SU-DHL-6 (cell line): ENCODE measurements at regions not wholly inside any gene's neighbourhood (a gene's known extent, or its start where the extent isn't known, plus 50 kb on each side); places are given as distances from the start of the nearest gene placed in this dataset.

Source experiments
- H2AFZ ChIP-seq: fragments of 200-600 bp; sonication (generic); 2 replicates; pipeline ENCODE4 v1.6.1; 2014; ENCODE audit warnings: low read depth, mild to moderate bottlenecking, moderate library complexity, mixed read lengths, antibody characterized with exemption, low read length; ENCODE audit not compliant: severe bottlenecking
- H3F3A ChIP-seq: fragments of 200-600 bp; shearing (Covaris generic); 2 replicates; pipeline ENCODE4 v1.6.0; 2016; ENCODE audit warnings: antibody characterized with exemption, mild to moderate bottlenecking; ENCODE audit not compliant: insufficient read depth
- H3K27ac ChIP-seq: fragments of 200-600 bp; sonication (generic); 2 replicates; pipeline ENCODE4 v1.5.1; 2016; ENCODE audit warnings: low read depth, mild to moderate bottlenecking, low read length, moderate library complexity, mixed read lengths
- H3K27me3 ChIP-seq: fragments of 200-600 bp; sonication (generic), shearing (Covaris generic); 2 replicates; pipeline ENCODE4 v1.6.0; 2014; ENCODE audit warnings: mild to moderate bottlenecking, low read length
- H3K36me3 ChIP-seq: fragments of 200-600 bp; sonication (generic); 2 replicates; pipeline ENCODE4 v1.6.1; 2014; ENCODE audit warnings: mild to moderate bottlenecking, low read length, mixed read lengths
- H3K4me2 ChIP-seq: fragments of 300-600, 200-600 bp; shearing (Covaris generic), sonication (generic); 2 replicates; pipeline ENCODE4 v1.6.0; 2014; ENCODE audit warnings: low read length, low read depth, mild to moderate bottlenecking; ENCODE audit not compliant: poor library complexity, severe bottlenecking
- H3K4me3 ChIP-seq: fragments of 200-600 bp; sonication (generic); 2 replicates; pipeline ENCODE4 v1.5.1; 2014; ENCODE audit warnings: antibody characterized with exemption, low read length, mild to moderate bottlenecking, mixed read lengths; ENCODE audit not compliant: insufficient read depth, poor library complexity, severe bottlenecking
- H3K79me2 ChIP-seq: fragments of 200-600 bp; sonication (generic); 2 replicates; pipeline ENCODE4 v1.6.1; 2014; ENCODE audit warnings: mild to moderate bottlenecking, low read length, moderate library complexity; ENCODE audit not compliant: insufficient read depth
- H3K9ac ChIP-seq: fragments of 200-600 bp; sonication (generic); 2 replicates; pipeline ENCODE4 v1.7.0; 2014; ENCODE audit warnings: mild to moderate bottlenecking, low read length
- H3K9me2 ChIP-seq: fragments of 200-600 bp; sonication (generic); replicated peaks from 2 replicates; pipeline ENCODE4 v1.6.1; 2014; ENCODE audit warnings: low read length; ENCODE audit not compliant: insufficient read depth
- H3K9me3 ChIP-seq: fragments of 200-600 bp; sonication (generic); 2 replicates; pipeline ENCODE4 v1.6.1; 2014; ENCODE audit warnings: low read length, mixed read lengths; ENCODE audit not compliant: insufficient read depth
- H4K20me1 ChIP-seq: fragments of 200-600 bp; sonication (generic); 2 replicates; pipeline ENCODE4 v1.6.1; 2014; ENCODE audit warnings: low read depth, mild to moderate bottlenecking, antibody characterized with exemption, low read length, moderate library complexity, mixed read lengths
- CTCF ChIP-seq: fragments of 200-600 bp; sonication (generic); IDR thresholded peaks from one replicate; pipeline ENCODE4 v1.5.1; 2017; ENCODE audit warnings: antibody characterized with exemption, mild to moderate bottlenecking, low read length, moderate library complexity; ENCODE audit not compliant: insufficient read depth, poor library complexity, severe bottlenecking
- EZH2phosphoT487 ChIP-seq: fragments of 200-600 bp; sonication (generic), shearing (Covaris generic); conservative IDR thresholded peaks from 2 replicates; pipeline ENCODE4 v1.6.1; 2018; ENCODE audit warnings: mild to moderate bottlenecking, antibody characterized with exemption, low read length, moderate library complexity, mixed read lengths

GRCh38 chr9:4933177-4933576 is 51.9 kb upstream of the JAK2 start:
- H3F3A ChIP-seq = no peaks in the 10 kb centered on the region
- H3K4me3 ChIP-seq = no peak overlapping the region
- H3K9me3 ChIP-seq = no peaks in the 10 kb centered on the region
- H3K36me3 ChIP-seq = no peaks in the 10 kb centered on the region
- no peak for TF ChIP-seq CTCF
- no peak for TF ChIP-seq EZH2phosphoT487
- no peaks in the 10 kb centered on the region for H3K79me2 ChIP-seq
- H3K9ac ChIP-seq = no peak overlapping the region
- no peak overlapping the region for H3K27ac ChIP-seq
- H3K4me2 ChIP-seq = no peak overlapping the region
- no peaks in the 10 kb centered on the region for H3K27me3 ChIP-seq
- H3K9me2 ChIP-seq = no peaks in the 10 kb centered on the region
- H4K20me1 ChIP-seq = no peaks in the 10 kb centered on the region
- no peak overlapping the region for H2AFZ ChIP-seq

GRCh38 chr9:4933861-4934260 is 51.2 kb upstream of the JAK2 start:
- Histone ChIP-seq H3K27me3 (no peaks in the 10 kb centered on the region), H4K20me1 (no peaks in the 10 kb centered on the region), H3K9me3 (no peaks in the 10 kb centered on the region), H3K79me2 (no peaks in the 10 kb centered on the region), H3K27ac (no peak overlapping the region), H3K4me3 (no peak overlapping the region), H3K9ac (no peak overlapping the region), H3K4me2 (no peak overlapping the region), H3K36me3 (no peaks in the 10 kb centered on the region), H3K9me2 (no peaks in the 10 kb centered on the region), H3F3A (no peaks in the 10 kb centered on the region), H2AFZ (no peak overlapping the region)
- TF ChIP-seq CTCF = no peak
- no peak for TF ChIP-seq EZH2phosphoT487

- Histone ChIP-seq H3F3A (no peaks in the 10 kb centered on the region), H3K27me3 (no peaks in the 10 kb centered on the region), H3K79me2 (no peaks in the 10 kb centered on the region), H3K9me3 (no peaks in the 10 kb centered on the region), H3K4me3 (no peak overlapping the region), H3K9me2 (no peaks in the 10 kb centered on the region), H3K27ac (no peak overlapping the region), H2AFZ (no peak overlapping the region), H3K9ac (no peak overlapping the region), H3K36me3 (no peaks in the 10 kb centered on the region), H3K4me2 (no peak overlapping the region), H4K20me1 (no peaks in the 10 kb centered on the region)
- TF ChIP-seq EZH2phosphoT487 (no peak), CTCF (no peak)
Measured at GRCh38 chr9:4935001-4935672, 49.9 kb upstream of the JAK2 start.
